Fibroblast of peridontal ligament (primary cell): ENCODE measurements at regions not wholly inside any gene's neighbourhood (a gene's known extent, or its start where the extent isn't known, plus 50 kb on each side); places are given as distances from the start of the nearest gene placed in this dataset.
"Not testable (repeated sequence)": the region's sequence is repeated elsewhere in the genome, so short reads cannot be mapped to it uniquely, and the experiment has no call there.

Experiments
- DNase-seq: peaks from one replicate; pipeline ENCODE4 v3.0.0-alpha.2; 2010; ENCODE audit errors: extremely low read depth

GRCh38 chr6:76779068-76779467 lies 684.2 kb downstream of the HTR1B start:
- no peak for DNase-seq

- no peak for DNase-seq
Observed at GRCh38 chr6:76776876-76777275, 686.4 kb downstream of the HTR1B start.

- no peak for DNase-seq
Observed at GRCh38 chr6:76774781-76775384, 688.4 kb downstream of the HTR1B start.

- no peak for DNase-seq
Observed at GRCh38 chr6:76772951-76773350, 690.3 kb downstream of the HTR1B start.

- DNase-seq = no peak
Observed at GRCh38 chr6:76771059-76771634, 692.1 kb downstream of the HTR1B start.

GRCh38 chr6:76770281-76770680 lies 693.0 kb downstream of the HTR1B start:
- no peak for DNase-seq

GRCh38 chr6:76768556-76768955 lies 694.7 kb downstream of the HTR1B start:
- DNase-seq = no peak

GRCh38 chr6:76764057-76764456 lies 691.6 kb upstream of the IMPG1 start:
- no peak for DNase-seq

- DNase-seq = no peak
Observed at GRCh38 chr6:76752841-76753240, 680.4 kb upstream of the IMPG1 start.

- DNase-seq = not testable (repeated sequence)
Observed at GRCh38 chr6:76745388-76745787, 672.9 kb upstream of the IMPG1 start.

- DNase-seq = not testable (repeated sequence)
Observed at GRCh38 chr6:76744151-76744720, 671.8 kb upstream of the IMPG1 start.

- DNase-seq = no peak
Observed at GRCh38 chr6:76742919-76743318, 670.5 kb upstream of the IMPG1 start.

- DNase-seq = no peak
Observed at GRCh38 chr6:76719449-76719848, 647.0 kb upstream of the IMPG1 start.

GRCh38 chr6:76708641-76709331 lies 636.3 kb upstream of the IMPG1 start:
- no peak for DNase-seq

GRCh38 chr6:76707630-76708029 lies 635.2 kb upstream of the IMPG1 start:
- no peak for DNase-seq

- DNase-seq = no peak
Observed at GRCh38 chr6:76706631-76707030, 634.2 kb upstream of the IMPG1 start.

- DNase-seq = no peak
Observed at GRCh38 chr6:76706086-76706485, 633.6 kb upstream of the IMPG1 start.

- DNase-seq = no peak
Observed at GRCh38 chr6:76703786-76704185, 631.3 kb upstream of the IMPG1 start.

GRCh38 chr6:76703285-76703684 lies 630.8 kb upstream of the IMPG1 start:
- DNase-seq = no peak

GRCh38 chr6:76702187-76702586 lies 629.7 kb upstream of the IMPG1 start:
- no peak for DNase-seq

GRCh38 chr6:76701610-76702009 lies 629.1 kb upstream of the IMPG1 start:
- no peak for DNase-seq

GRCh38 chr6:76697585-76697984 lies 625.1 kb upstream of the IMPG1 start:
- DNase-seq = peak; percentile 0

- no peak for DNase-seq
Observed at GRCh38 chr6:76694795-76695194, 622.3 kb upstream of the IMPG1 start.
